ENCODE measurements at regions not wholly inside any gene's neighbourhood (a gene's known extent, or its start where the extent isn't known, plus 50 kb on each side); places are given as distances from the start of the nearest gene placed in this dataset.

DNA sequence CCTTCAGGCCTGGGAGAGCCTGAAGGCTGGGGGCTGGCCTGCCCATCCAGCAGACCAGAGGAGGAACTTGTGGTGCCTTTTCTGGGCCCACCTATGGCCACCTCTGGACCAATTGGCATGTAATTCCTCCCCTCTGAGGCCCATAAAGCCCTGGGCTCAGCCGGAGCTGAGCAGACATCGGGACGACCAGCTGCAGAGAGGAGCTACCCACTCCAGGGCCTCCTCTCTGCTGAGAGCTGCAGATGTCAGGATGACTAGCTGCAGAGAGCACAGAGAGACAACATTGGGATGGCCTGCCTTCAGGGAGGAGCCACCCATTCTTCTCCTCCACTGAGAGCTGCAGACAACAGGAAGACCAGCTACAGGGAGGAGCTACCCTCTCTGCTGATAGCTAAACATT is 370.1 kb downstream of the CD83 start:
- Histone ChIP-seq H3K9ac (ENCODE audit: insufficient read depth, low read depth, low read length) (no peak overlapping the region), H3K4me3 (replicated peaks in 1 of 3; ENCODE audit: insufficient read depth in 1 of 3, low read depth in 2 of 3, low read length in 3 of 3) (no peak overlapping the region), H3K4me2 (ENCODE audit: low read depth, low read length) (no peak overlapping the region), H3K36me3 (replicated peaks in 1 of 2; ENCODE audit: control insufficient read depth in 1 of 2, insufficient read depth in 2 of 2, low read length in 2 of 2) (no peaks in the 10 kb centered on the region), H3K27me3 (ENCODE audit: control insufficient read depth in 1 of 2, insufficient read depth in 2 of 2, low read length in 2 of 2) (no peaks in the 10 kb centered on the region), H4K20me1 (ENCODE audit: insufficient read depth, low read length) (no peaks in the 10 kb centered on the region), H3K9me3 (ENCODE audit: low read length) (peaks cover 27% of the 10 kb centered on the region), H3K79me2 (ENCODE audit: insufficient read depth, low read length) (no peaks in the 10 kb centered on the region), H2AFZ (ENCODE audit: low read length) (no peak overlapping the region), H3K4me1 (ENCODE audit: insufficient read depth, low read length) (no peaks in the 10 kb centered on the region), H3K27ac (ENCODE audit: extremely low read length, insufficient read depth, low read length) (no peak overlapping the region)
- in situ Hi-C loops (cut with HindIII; ENCODE audit: extremely low pct_ligation_motif_present, low pct_unique_long_range_greater_than_20kb) (no loop called here), intact Hi-C loops (cut with micrococcal nuclease; ENCODE audit: unreplicated experiment) (no loop called here)
- POLR2A ChIA-PET: no interaction called here
- 50% methylated on average over 1 of the region's 3 CpGs for WGBS (ENCODE audit: low lambda C conversion rate)
- ATAC-seq (no peak), FAIRE-seq (no peak), DNase-seq (ENCODE audit: low spot score) (no peak)
- TF ChIP-seq, protein P1, sequence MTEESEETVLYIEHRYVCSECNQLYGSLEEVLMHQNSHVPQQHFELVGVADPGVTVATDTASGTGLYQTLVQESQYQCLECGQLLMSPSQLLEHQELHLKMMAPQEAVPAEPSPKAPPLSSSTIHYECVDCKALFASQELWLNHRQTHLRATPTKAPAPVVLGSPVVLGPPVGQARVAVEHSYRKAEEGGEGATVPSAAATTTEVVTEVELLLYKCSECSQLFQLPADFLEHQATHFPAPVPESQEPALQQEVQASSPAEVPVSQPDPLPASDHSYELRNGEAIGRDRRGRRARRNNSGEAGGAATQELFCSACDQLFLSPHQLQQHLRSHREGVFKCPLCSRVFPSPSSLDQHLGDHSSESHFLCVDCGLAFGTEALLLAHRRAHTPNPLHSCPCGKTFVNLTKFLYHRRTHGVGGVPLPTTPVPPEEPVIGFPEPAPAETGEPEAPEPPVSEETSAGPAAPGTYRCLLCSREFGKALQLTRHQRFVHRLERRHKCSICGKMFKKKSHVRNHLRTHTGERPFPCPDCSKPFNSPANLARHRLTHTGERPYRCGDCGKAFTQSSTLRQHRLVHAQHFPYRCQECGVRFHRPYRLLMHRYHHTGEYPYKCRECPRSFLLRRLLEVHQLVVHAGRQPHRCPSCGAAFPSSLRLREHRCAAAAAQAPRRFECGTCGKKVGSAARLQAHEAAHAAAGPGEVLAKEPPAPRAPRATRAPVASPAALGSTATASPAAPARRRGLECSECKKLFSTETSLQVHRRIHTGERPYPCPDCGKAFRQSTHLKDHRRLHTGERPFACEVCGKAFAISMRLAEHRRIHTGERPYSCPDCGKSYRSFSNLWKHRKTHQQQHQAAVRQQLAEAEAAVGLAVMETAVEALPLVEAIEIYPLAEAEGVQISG (CRISPR knock-in tag; IDR thresholded peaks at IDR 0.05): no peak
- TF ChIP-seq TRIM24 (CRISPR knock-in tag; IDR thresholded peaks at IDR 0.05) (no peak), ZNF768 (CRISPR knock-in tag; IDR thresholded peaks at IDR 0.05) (no peak), EP300 (IDR thresholded peaks at IDR 0.05; ENCODE audit: low read depth in 2 of 2, low read length in 2 of 2) (no peak), EP300 (CRISPR knock-in tag; IDR thresholded peaks at IDR 0.05; ENCODE audit: borderline replicate concordance) (no peak), REL (CRISPR knock-in tag; conservative IDR thresholded peaks at IDR 0.05) (no peak), ZFP82 (CRISPR knock-in tag; IDR thresholded peaks at IDR 0.05; ENCODE audit: borderline replicate concordance) (no peak)
- TF ChIP-seq, protein P2, sequence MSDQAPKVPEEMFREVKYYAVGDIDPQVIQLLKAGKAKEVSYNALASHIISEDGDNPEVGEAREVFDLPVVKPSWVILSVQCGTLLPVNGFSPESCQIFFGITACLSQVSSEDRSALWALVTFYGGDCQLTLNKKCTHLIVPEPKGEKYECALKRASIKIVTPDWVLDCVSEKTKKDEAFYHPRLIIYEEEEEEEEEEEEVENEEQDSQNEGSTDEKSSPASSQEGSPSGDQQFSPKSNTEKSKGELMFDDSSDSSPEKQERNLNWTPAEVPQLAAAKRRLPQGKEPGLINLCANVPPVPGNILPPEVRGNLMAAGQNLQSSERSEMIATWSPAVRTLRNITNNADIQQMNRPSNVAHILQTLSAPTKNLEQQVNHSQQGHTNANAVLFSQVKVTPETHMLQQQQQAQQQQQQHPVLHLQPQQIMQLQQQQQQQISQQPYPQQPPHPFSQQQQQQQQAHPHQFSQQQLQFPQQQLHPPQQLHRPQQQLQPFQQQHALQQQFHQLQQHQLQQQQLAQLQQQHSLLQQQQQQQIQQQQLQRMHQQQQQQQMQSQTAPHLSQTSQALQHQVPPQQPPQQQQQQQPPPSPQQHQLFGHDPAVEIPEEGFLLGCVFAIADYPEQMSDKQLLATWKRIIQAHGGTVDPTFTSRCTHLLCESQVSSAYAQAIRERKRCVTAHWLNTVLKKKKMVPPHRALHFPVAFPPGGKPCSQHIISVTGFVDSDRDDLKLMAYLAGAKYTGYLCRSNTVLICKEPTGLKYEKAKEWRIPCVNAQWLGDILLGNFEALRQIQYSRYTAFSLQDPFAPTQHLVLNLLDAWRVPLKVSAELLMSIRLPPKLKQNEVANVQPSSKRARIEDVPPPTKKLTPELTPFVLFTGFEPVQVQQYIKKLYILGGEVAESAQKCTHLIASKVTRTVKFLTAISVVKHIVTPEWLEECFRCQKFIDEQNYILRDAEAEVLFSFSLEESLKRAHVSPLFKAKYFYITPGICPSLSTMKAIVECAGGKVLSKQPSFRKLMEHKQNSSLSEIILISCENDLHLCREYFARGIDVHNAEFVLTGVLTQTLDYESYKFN (CRISPR knock-in tag; conservative IDR thresholded peaks at IDR 0.05): no peak
- CTCF ChIA-PET (ENCODE audit: low intra/inter-chr PET ratio, low total read pairs): no interaction called here
- no TSS peak for BruUV-seq (replicated peaks)

Data from HepG2 (cell line).